NB4 (cell line): ENCODE measurements at regions not wholly inside any gene's neighbourhood (a gene's known extent, or its start where the extent isn't known, plus 50 kb on each side); places are given as distances from the start of the nearest gene placed in this dataset.

Experiments used
- CTCF ChIP-seq: IDR thresholded peaks from one replicate; pipeline ENCODE4 v1.5.1; 2012; ENCODE audit warnings: low read depth, low read length
- MAX ChIP-seq: IDR thresholded peaks from 2 replicates; pipeline ENCODE4 v1.6.1; 2011; ENCODE audit warnings: low read depth, low read length
- MYC ChIP-seq: IDR thresholded peaks from 2 replicates; pipeline ENCODE4 v1.6.1; 2011; ENCODE audit warnings: low read depth, low read length
- POLR2A ChIP-seq: IDR thresholded peaks from 2 replicates; pipeline ENCODE4 v1.6.1; 2011; ENCODE audit warnings: mild to moderate bottlenecking; ENCODE audit not compliant: insufficient read length; ENCODE audit errors: extremely low read depth

DNA sequence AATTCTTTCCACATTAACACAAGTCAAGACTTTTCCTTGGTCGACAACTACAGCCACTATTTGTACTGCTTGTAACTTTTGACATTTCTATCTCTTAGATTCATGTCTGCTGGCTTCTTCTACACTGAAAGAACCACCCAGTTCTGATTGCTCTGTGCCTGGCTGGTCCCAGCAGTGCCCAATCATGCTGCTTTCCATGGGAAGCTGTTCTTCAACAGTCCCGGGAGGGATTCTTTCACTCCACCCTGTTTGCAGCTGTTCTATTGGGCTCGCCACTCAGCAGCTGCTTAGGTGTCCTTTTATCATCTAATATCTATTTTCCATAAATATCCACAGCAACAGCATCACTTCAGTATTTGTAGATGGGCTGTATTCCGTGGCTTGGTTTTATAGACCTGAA is 471.1 kb upstream of the SMIM21 start:
- TF ChIP-seq CTCF, result no peak
- TF ChIP-seq POLR2A, result no peak
- TF ChIP-seq MYC, result no peak
- TF ChIP-seq MAX, result no peak
